ENCODE measurements at regions not wholly inside any gene's neighbourhood (a gene's known extent, or its start where the extent isn't known, plus 50 kb on each side); places are given as distances from the start of the nearest gene placed in this dataset.
A peak's percentile ranks its signal among the peaks of the same experiment; 100 is the strongest.

GRCh38 chr4:144507311-144508101 is 138.4 kb upstream of the HHIP start:
- H3K4me2 ChIP-seq (ENCODE audit: insufficient read depth, low read length, poor library complexity, severe bottlenecking) = no peak overlapping the region
- no peak overlapping the region for H4K91ac ChIP-seq (ENCODE audit: low read depth, low read length, poor library complexity)
- no peak overlapping the region for H3K9ac ChIP-seq (ENCODE audit: low read depth, low read length, poor library complexity)
- H4K8ac ChIP-seq (ENCODE audit: low read depth, low read length) = no peak overlapping the region
- H3K23ac ChIP-seq (ENCODE audit: low read depth, low read length, poor library complexity) = no peak overlapping the region
- H3K18ac ChIP-seq (ENCODE audit: low read length) = no peak overlapping the region
- no peak overlapping the region for H2AFZ ChIP-seq (ENCODE audit: low read length)
- H3K79me1 ChIP-seq (ENCODE audit: low read depth, low read length) = no peaks in the 10 kb centered on the region
- no peak for DNase-seq (ENCODE audit: low spot score)
- H3K14ac ChIP-seq (ENCODE audit: low read length) = no peak overlapping the region
- no peak overlapping the region for H3K4me3 ChIP-seq (ENCODE audit: low read length in 2 of 2)
- WGBS, 2 donors (ENCODE audit: extremely low coverage in 2 of 2, insufficient read length in 2 of 2, insufficient replicate concordance in 1 of 2) = no CpG with 5 or more reads among the region's 3 CpGs
- H3K27me3 ChIP-seq (ENCODE audit: control insufficient read depth in 3 of 3, insufficient read depth in 3 of 3, low read depth in 1 of 3, low read length in 3 of 3) = no peaks in the 10 kb centered on the region
- no peak overlapping the region for H2BK12ac ChIP-seq (ENCODE audit: low read length)
- no peak overlapping the region for H2AK5ac ChIP-seq (ENCODE audit: low read depth, low read length)
- no peak overlapping the region for H3K27ac ChIP-seq (replicated peaks; ENCODE audit: low read length)
- H3K4ac ChIP-seq (ENCODE audit: low read length) = no peak overlapping the region
- H2BK15ac ChIP-seq (ENCODE audit: low read length) = no peak overlapping the region
- H3K4me1 ChIP-seq (ENCODE audit: control insufficient read depth in 2 of 2, insufficient read depth in 1 of 2, low read depth in 1 of 2, low read length in 2 of 2) = peaks cover 0 to 4% of the 10 kb centered on the region in 2 donors
- no peaks in the 10 kb centered on the region for H3K9me3 ChIP-seq (replicated peaks in 1 of 2; ENCODE audit: control insufficient read depth in 2 of 2, insufficient read depth in 1 of 2, low read depth in 1 of 2, low read length in 2 of 2)
- no peak overlapping the region for H2BK120ac ChIP-seq (ENCODE audit: low read depth, low read length)
- no peak overlapping the region for H2BK5ac ChIP-seq (ENCODE audit: low read length)
- no peaks in the 10 kb centered on the region for H3K36me3 ChIP-seq (replicated peaks in 1 of 2; ENCODE audit: control insufficient read depth in 2 of 2, insufficient read depth in 2 of 2, low read length in 2 of 2)

DNA sequence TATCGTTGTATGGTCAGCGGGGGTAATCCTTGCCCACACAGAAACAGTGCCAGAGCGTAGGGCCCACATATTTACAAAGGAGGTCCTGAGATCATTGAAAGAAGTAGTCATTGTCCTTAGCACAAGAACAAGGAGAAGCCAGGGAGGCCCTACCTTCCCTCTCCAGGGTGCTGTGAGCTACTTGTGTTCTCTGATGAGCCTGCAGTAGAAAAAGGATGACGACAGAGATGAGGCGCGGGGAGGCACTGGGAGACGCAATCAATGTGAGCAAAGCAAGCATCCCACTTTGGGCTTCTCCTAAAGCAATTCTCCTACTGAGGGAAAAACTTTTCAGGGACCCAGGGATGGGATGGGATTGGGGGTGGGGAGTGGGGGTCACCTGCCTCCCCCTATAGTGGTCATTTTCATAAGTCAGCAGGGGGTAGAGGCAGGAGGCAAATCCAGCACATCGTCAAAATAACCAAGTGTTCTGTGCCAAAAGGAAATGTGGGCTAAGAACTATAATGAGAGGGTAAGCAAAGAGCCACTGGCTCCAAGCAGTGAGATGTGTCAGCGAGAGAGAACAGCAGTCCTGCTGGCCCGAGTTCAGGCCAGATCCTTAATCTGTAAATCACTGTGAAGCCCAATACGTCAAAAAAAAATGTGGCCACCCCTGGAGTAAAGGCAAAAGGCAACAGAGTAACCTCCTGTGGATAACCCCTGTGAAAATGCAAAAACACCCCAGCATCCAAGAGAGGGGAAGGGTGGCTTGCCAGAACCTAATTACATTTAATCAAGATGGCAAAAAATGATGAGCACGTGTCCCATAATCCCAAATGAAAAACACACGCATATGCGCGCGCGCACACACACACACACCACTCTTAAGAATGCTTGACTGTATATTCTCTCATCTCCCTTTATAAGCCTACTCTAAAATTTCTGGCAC is 136.6 kb upstream of the HHIP start:
- no peak overlapping the region for H3K4ac ChIP-seq (ENCODE audit: low read length)
- no peak overlapping the region for H2BK12ac ChIP-seq (ENCODE audit: low read length)
- no peaks in the 10 kb centered on the region for H3K27me3 ChIP-seq (ENCODE audit: control insufficient read depth in 3 of 3, insufficient read depth in 3 of 3, low read depth in 1 of 3, low read length in 3 of 3)
- H3K14ac ChIP-seq (ENCODE audit: low read length) = no peak overlapping the region
- H2BK5ac ChIP-seq (ENCODE audit: low read length) = no peak overlapping the region
- no CpG with 5 or more reads among the region's 17 CpGs for WGBS, 2 donors (ENCODE audit: extremely low coverage in 2 of 2, insufficient read length in 2 of 2, insufficient replicate concordance in 1 of 2)
- no peak overlapping the region for H3K4me2 ChIP-seq (ENCODE audit: insufficient read depth, low read length, poor library complexity, severe bottlenecking)
- H3K4me1 ChIP-seq (ENCODE audit: control insufficient read depth in 2 of 2, insufficient read depth in 1 of 2, low read depth in 1 of 2, low read length in 2 of 2) = peaks cover 0 to 4% of the 10 kb centered on the region in 2 donors
- no peak overlapping the region for H3K23ac ChIP-seq (ENCODE audit: low read depth, low read length, poor library complexity)
- H2BK120ac ChIP-seq (ENCODE audit: low read depth, low read length) = no peak overlapping the region
- peak overlapping the region; percentile 55 for H3K18ac ChIP-seq (ENCODE audit: low read length)
- H3K4me3 ChIP-seq (ENCODE audit: low read length in 2 of 2) = no peak overlapping the region
- H2BK15ac ChIP-seq (ENCODE audit: low read length) = no peak overlapping the region
- DNase-seq (ENCODE audit: low spot score) = no peak
- H2AK5ac ChIP-seq (ENCODE audit: low read depth, low read length) = no peak overlapping the region
- H3K79me1 ChIP-seq (ENCODE audit: low read depth, low read length) = no peaks in the 10 kb centered on the region
- no peaks in the 10 kb centered on the region for H3K9me3 ChIP-seq (replicated peaks in 1 of 2; ENCODE audit: control insufficient read depth in 2 of 2, insufficient read depth in 1 of 2, low read depth in 1 of 2, low read length in 2 of 2)
- no peak overlapping the region for H3K9ac ChIP-seq (ENCODE audit: low read depth, low read length, poor library complexity)
- H2AFZ ChIP-seq (ENCODE audit: low read length) = peak overlapping the region; percentile 47
- H3K27ac ChIP-seq (replicated peaks; ENCODE audit: low read length) = no peak overlapping the region
- no peak overlapping the region for H4K91ac ChIP-seq (ENCODE audit: low read depth, low read length, poor library complexity)
- no peaks in the 10 kb centered on the region for H3K36me3 ChIP-seq (replicated peaks in 1 of 2; ENCODE audit: control insufficient read depth in 2 of 2, insufficient read depth in 2 of 2, low read length in 2 of 2)
- no peak overlapping the region for H4K8ac ChIP-seq (ENCODE audit: low read depth, low read length)

DNA sequence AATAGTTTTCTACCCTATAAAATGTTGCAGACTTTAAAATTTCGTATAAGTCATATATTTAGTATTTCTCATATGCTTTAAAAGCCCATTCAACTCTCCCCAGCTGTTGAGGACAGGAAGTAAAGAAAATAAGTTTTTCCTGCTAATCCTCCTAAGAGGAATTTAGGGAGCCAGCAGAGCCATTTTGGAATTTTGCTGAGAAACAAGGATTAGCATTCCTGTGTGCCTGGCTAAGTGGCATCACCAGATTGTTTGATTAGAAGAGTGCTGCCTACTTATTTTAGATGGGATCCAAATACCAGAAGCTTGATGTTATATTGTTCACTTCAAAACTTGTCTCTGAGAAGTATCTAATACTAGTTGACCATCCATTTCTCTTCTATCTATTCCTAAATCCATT is 131.2 kb upstream of the HHIP start:
- no peaks in the 10 kb centered on the region for H3K27me3 ChIP-seq (ENCODE audit: control insufficient read depth in 3 of 3, insufficient read depth in 3 of 3, low read depth in 1 of 3, low read length in 3 of 3)
- no peak overlapping the region for H3K23ac ChIP-seq (ENCODE audit: low read depth, low read length, poor library complexity)
- H4K8ac ChIP-seq (ENCODE audit: low read depth, low read length) = no peak overlapping the region
- peaks cover 0 to 5% of the 10 kb centered on the region in 2 donors for H3K4me1 ChIP-seq (ENCODE audit: control insufficient read depth in 2 of 2, insufficient read depth in 1 of 2, low read depth in 1 of 2, low read length in 2 of 2)
- no peak overlapping the region for H3K4me3 ChIP-seq (ENCODE audit: low read length in 2 of 2)
- H3K36me3 ChIP-seq (replicated peaks in 1 of 2; ENCODE audit: control insufficient read depth in 2 of 2, insufficient read depth in 2 of 2, low read length in 2 of 2) = no peaks in the 10 kb centered on the region
- H3K9ac ChIP-seq (ENCODE audit: low read depth, low read length, poor library complexity) = no peak overlapping the region
- H3K79me1 ChIP-seq (ENCODE audit: low read depth, low read length) = no peaks in the 10 kb centered on the region
- no peak overlapping the region for H3K4me2 ChIP-seq (ENCODE audit: insufficient read depth, low read length, poor library complexity, severe bottlenecking)
- H2BK12ac ChIP-seq (ENCODE audit: low read length) = no peak overlapping the region
- H3K14ac ChIP-seq (ENCODE audit: low read length) = no peak overlapping the region
- no peak overlapping the region for H3K27ac ChIP-seq (replicated peaks; ENCODE audit: low read length)
- H3K4ac ChIP-seq (ENCODE audit: low read length) = no peak overlapping the region
- H3K9me3 ChIP-seq (replicated peaks in 1 of 2; ENCODE audit: control insufficient read depth in 2 of 2, insufficient read depth in 1 of 2, low read depth in 1 of 2, low read length in 2 of 2) = no peaks in the 10 kb centered on the region
- DNase-seq (ENCODE audit: low spot score) = no peak
- no peak overlapping the region for H3K18ac ChIP-seq (ENCODE audit: low read length)
- H2AK5ac ChIP-seq (ENCODE audit: low read depth, low read length) = no peak overlapping the region
- no peak overlapping the region for H2AFZ ChIP-seq (ENCODE audit: low read length)
- H2BK5ac ChIP-seq (ENCODE audit: low read length) = no peak overlapping the region
- no peak overlapping the region for H2BK120ac ChIP-seq (ENCODE audit: low read depth, low read length)
- no peak overlapping the region for H4K91ac ChIP-seq (ENCODE audit: low read depth, low read length, poor library complexity)
- no CpG with 5 or more reads among the region's 1 CpG for WGBS, 2 donors (ENCODE audit: extremely low coverage in 2 of 2, insufficient read length in 2 of 2, insufficient replicate concordance in 1 of 2)
- H2BK15ac ChIP-seq (ENCODE audit: low read length) = no peak overlapping the region
